ENCODE measurements at regions not wholly inside any gene's neighbourhood (a gene's known extent, or its start where the extent isn't known, plus 50 kb on each side); places are given as distances from the start of the nearest gene placed in this dataset.

DNA sequence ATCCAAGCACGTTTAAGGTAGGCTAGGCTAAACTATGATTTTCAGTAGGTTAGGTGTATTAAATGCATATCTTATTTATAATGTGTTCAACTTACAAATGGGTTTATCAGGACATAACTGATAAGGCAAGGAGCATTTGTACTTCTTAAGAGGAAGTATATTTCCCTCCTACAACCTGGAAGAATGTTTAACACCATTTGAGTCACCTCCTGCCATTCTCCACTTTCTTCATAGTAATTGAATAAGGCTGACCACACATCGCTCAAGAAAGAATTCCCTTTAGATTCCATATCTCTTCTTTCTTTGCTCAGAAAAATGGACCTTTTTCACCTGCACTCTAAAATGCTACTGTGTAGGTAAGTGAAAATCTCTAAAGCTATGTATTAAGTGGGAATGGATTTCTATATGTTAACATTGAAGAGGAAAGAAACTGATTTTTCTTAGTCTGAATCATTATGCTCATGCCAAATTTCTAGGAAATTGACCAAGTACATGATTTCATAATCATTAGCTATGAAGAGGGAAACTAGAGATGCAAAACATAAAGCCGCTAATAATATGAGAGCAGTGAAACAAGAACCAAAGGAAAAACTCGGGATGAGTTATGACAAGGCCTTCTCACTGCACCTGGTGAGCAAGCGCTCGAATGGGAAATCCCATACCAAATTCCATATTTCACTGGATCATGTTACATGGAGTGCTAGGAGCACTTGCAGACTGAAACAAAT, 210.4 kb downstream of the ALDH8A1 start:
- no peaks in the 10 kb centered on the region for H3K36me3 ChIP-seq (ENCODE audit: insufficient read depth, low read length)
- Mint-ChIP-seq H3K4me1 (no peaks in the 10 kb centered on the region), H3K4me3 (no peak overlapping the region), H3K36me3 (no peaks in the 10 kb centered on the region), H3K9me3 (no peaks in the 10 kb centered on the region), H3K27ac (no peak overlapping the region), H3K27me3 (peaks cover 8 to 16% of the 10 kb centered on the region in 2 donors)
- H3K27me3 ChIP-seq (ENCODE audit: insufficient read depth, low read length, poor library complexity, severe bottlenecking) = no peaks in the 10 kb centered on the region
- H3K27ac ChIP-seq (ENCODE audit: low read depth, low read length) = no peak overlapping the region
- no peak for DNase-seq
- CTCF ChIA-PET = interaction anchor here (0.6 kb wide), 1 partner anchor 94 kb away, joined by 3 read pairs; no protein-coding TSS in a partner anchor
- H3K4me1 ChIP-seq (ENCODE audit: insufficient read depth, low read length) = no peaks in the 10 kb centered on the region
- H3K9me3 ChIP-seq (ENCODE audit: low read length) = no peaks in the 10 kb centered on the region
- H3K4me3 ChIP-seq (ENCODE audit: low read length) = no peak overlapping the region
- POLR2A ChIA-PET = no interaction called here

DNA sequence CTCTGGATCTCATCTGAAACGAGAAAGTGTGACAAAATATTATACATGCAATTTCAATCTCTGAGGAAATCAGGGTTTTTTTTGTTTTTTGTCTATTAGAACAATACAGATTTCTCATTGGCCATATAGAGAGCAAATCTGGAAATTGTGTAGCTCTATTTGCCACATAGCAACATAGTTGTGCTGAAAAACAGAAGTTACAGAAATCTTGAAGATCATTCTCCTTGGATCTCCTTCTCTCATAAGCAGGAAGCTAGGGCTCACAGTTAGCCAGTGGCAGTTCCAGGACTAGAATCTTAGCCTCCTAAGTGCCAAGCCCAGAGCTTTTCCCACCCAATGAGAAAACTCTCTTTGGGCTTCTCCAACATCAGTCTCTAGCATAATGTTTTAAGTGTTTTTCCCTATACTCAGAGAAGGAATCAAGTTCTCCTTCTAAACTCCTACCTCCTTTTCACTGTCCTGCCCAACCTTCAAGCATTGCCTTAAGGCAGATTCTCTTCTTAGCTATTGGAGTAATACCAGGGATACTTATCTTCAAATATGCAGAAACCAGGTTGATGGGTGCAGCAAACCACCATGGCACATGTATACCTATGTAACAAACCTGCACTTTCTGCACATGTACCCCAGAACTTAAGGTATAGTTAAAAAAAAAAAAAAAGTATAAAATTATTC, 211.6 kb downstream of the ALDH8A1 start:
- H3K27ac ChIP-seq (ENCODE audit: low read depth, low read length) = no peak overlapping the region
- Mint-ChIP-seq H3K9me3 (no peaks in the 10 kb centered on the region), H3K27ac (no peak overlapping the region), H3K4me3 (no peak overlapping the region), H3K36me3 (no peaks in the 10 kb centered on the region), H3K27me3 (peaks cover 8 to 14% of the 10 kb centered on the region in 2 donors), H3K4me1 (no peaks in the 10 kb centered on the region)
- H3K36me3 ChIP-seq (ENCODE audit: insufficient read depth, low read length) = no peaks in the 10 kb centered on the region
- H3K9me3 ChIP-seq (ENCODE audit: low read length) = no peaks in the 10 kb centered on the region
- POLR2A ChIA-PET = no interaction called here
- H3K4me1 ChIP-seq (ENCODE audit: insufficient read depth, low read length) = no peaks in the 10 kb centered on the region
- no peaks in the 10 kb centered on the region for H3K27me3 ChIP-seq (ENCODE audit: insufficient read depth, low read length, poor library complexity, severe bottlenecking)
- CTCF ChIA-PET = no interaction called here
- DNase-seq = no peak
- no peak overlapping the region for H3K4me3 ChIP-seq (ENCODE audit: low read length)

DNA sequence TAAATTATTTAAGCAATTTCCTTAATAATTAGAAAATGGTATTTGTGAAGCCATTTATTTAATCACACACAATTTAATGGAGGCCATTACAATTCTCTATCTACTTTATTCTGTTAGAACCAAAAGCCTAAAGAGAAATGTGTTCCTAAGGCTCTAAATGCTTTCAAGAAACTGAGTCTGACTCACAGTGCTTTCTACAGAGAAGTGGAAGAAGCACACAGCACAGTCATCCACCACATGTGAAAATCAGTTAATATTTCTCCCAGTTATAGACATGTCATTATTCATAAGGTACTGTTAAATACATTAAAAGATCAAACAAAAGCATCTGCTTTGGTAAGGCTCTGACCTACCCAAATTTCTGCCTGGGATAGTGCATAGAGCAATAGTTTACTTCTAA, 214.4 kb downstream of the ALDH8A1 start:
- no peaks in the 10 kb centered on the region for H3K36me3 ChIP-seq (ENCODE audit: insufficient read depth, low read length)
- no peaks in the 10 kb centered on the region for H3K4me1 ChIP-seq (ENCODE audit: insufficient read depth, low read length)
- Mint-ChIP-seq H3K4me1 (no peaks in the 10 kb centered on the region), H3K4me3 (no peak overlapping the region), H3K27me3 (peaks cover 3 to 21% of the 10 kb centered on the region in 2 donors), H3K36me3 (no peaks in the 10 kb centered on the region), H3K9me3 (no peaks in the 10 kb centered on the region), H3K27ac (no peak overlapping the region)
- DNase-seq = no peak
- no peaks in the 10 kb centered on the region for H3K27me3 ChIP-seq (ENCODE audit: insufficient read depth, low read length, poor library complexity, severe bottlenecking)
- H3K27ac ChIP-seq (ENCODE audit: low read depth, low read length) = no peak overlapping the region
- no peak overlapping the region for H3K4me3 ChIP-seq (ENCODE audit: low read length)
- CTCF ChIA-PET = no interaction called here
- H3K9me3 ChIP-seq (ENCODE audit: low read length) = no peaks in the 10 kb centered on the region
- POLR2A ChIA-PET = no interaction called here

DNA sequence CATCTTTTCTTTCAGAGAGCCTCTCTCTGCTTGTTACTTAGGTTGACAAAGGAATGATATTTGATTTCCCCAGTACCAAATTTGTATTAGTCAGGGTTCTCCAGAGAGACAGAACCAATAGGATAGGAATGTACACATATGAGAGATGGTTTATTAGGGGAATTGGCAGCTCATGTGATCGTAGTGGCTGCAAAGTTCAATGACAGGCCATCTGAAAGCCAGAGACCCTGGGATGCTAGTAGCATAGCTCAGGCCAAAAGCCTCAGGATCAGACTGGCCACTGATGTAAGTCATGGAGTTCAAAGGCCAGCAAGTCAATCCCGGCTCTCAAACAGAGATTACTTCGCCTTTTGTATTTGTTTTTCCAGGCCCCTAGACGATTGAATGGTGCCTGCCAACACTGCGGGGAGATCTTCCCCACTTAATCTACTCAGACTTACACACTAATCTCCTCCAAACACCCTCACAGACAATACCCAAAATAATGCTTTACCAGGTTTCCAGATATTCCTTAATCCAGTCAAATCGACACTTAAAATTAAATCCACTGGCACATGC, 215.5 kb downstream of the ALDH8A1 start:
- Mint-ChIP-seq H3K36me3 (no peaks in the 10 kb centered on the region), H3K9me3 (no peaks in the 10 kb centered on the region), H3K4me3 (no peak overlapping the region), H3K27me3 (peaks cover 3 to 23% of the 10 kb centered on the region in 2 donors), H3K27ac (no peak overlapping the region), H3K4me1 (no peaks in the 10 kb centered on the region)
- Histone ChIP-seq H3K36me3 (ENCODE audit: insufficient read depth, low read length) (no peaks in the 10 kb centered on the region), H3K27me3 (ENCODE audit: insufficient read depth, low read length, poor library complexity, severe bottlenecking) (no peaks in the 10 kb centered on the region), H3K9me3 (ENCODE audit: low read length) (no peaks in the 10 kb centered on the region), H3K27ac (ENCODE audit: low read depth, low read length) (no peak overlapping the region), H3K4me1 (ENCODE audit: insufficient read depth, low read length) (no peaks in the 10 kb centered on the region), H3K4me3 (ENCODE audit: low read length) (no peak overlapping the region)
- DNase-seq = no peak
- CTCF ChIA-PET = no interaction called here
- POLR2A ChIA-PET = no interaction called here

DNA sequence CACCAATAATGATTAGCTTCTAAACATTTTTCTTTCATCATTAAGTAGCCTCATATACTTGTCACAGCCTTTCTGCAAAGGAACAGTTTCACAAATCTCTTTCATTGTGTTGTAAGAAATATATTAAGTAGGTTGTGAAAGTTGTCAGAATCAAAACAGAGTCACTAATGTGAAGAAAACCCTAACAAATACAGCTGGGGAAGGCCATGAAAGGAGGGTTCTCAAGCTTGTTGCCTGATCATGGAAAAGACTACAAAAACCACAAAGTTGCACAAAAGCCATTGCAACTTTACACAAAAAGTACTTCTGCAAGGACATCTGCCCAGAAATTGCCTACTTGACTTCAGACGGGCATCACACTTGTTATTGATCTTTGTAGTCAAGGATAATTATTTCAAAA, 216.1 kb downstream of the ALDH8A1 start:
- no peak overlapping the region for H3K27ac Mint-ChIP-seq
- H3K27me3 Mint-ChIP-seq = peaks cover 3 to 26% of the 10 kb centered on the region in 2 donors
- H3K27ac ChIP-seq (ENCODE audit: low read depth, low read length) = no peak overlapping the region
- H3K27me3 ChIP-seq (ENCODE audit: insufficient read depth, low read length, poor library complexity, severe bottlenecking) = no peaks in the 10 kb centered on the region
- H3K4me3 Mint-ChIP-seq = no peak overlapping the region
- H3K36me3 Mint-ChIP-seq = no peaks in the 10 kb centered on the region
- H3K4me1 ChIP-seq (ENCODE audit: insufficient read depth, low read length) = no peaks in the 10 kb centered on the region
- H3K36me3 ChIP-seq (ENCODE audit: insufficient read depth, low read length) = no peaks in the 10 kb centered on the region
- H3K4me1 Mint-ChIP-seq = no peaks in the 10 kb centered on the region
- no peak for DNase-seq
- no peaks in the 10 kb centered on the region for H3K9me3 ChIP-seq (ENCODE audit: low read length)
- no peaks in the 10 kb centered on the region for H3K9me3 Mint-ChIP-seq
- ChIA-PET CTCF (no interaction called here), POLR2A (no interaction called here)
- H3K4me3 ChIP-seq (ENCODE audit: low read length) = no peak overlapping the region

DNA sequence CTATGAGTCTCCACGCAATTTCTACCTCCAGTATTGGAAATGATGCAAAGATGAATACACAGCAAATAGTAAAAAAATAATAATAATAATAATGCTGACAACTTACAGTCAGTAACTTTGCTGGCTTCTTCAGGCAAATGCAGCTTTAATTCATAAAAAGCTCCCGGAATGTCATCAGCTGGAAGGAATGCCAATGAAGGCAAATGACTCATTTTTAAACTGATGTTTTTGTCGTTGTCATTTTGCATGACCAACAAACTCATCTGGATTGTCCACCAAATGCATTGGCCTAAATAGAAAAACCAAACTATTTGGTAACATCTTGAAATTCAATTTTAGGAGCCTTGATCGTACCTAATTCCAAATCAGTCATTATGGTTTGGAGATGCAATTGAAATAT, 217.1 kb downstream of the ALDH8A1 start:
- no peaks in the 10 kb centered on the region for H3K27me3 ChIP-seq (ENCODE audit: insufficient read depth, low read length, poor library complexity, severe bottlenecking)
- no peaks in the 10 kb centered on the region for H3K4me1 ChIP-seq (ENCODE audit: insufficient read depth, low read length)
- H3K27ac Mint-ChIP-seq = no peak overlapping the region
- no peaks in the 10 kb centered on the region for H3K9me3 Mint-ChIP-seq
- no peaks in the 10 kb centered on the region for H3K9me3 ChIP-seq (ENCODE audit: low read length)
- ChIA-PET POLR2A (no interaction called here), CTCF (no interaction called here)
- H3K27ac ChIP-seq (ENCODE audit: low read depth, low read length) = no peak overlapping the region
- no peaks in the 10 kb centered on the region for H3K36me3 Mint-ChIP-seq
- DNase-seq = no peak
- no peaks in the 10 kb centered on the region for H3K36me3 ChIP-seq (ENCODE audit: insufficient read depth, low read length)
- H3K27me3 Mint-ChIP-seq = peaks cover 3 to 28% of the 10 kb centered on the region in 2 donors
- no peak overlapping the region for H3K4me3 ChIP-seq (ENCODE audit: low read length)
- H3K4me1 Mint-ChIP-seq = no peaks in the 10 kb centered on the region
- no peak overlapping the region for H3K4me3 Mint-ChIP-seq

DNA sequence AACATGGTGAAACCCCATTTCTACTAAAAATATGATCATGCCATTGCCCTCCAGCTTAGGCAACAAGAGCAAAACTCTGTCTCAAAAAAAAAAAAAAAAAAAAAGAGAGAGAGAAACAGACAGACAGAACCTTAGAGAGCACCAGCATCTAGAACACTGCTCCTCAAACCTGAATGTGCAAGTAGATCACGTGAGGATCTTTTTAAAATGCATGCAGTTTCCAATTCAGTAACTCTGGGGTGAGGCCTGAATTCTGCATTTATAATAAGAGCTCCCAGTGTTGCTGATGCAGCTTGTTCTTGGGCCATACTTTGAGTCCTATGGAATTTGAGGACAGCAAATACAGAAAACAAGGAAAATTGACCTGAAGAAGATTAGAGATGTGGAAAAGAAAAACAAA, 218.3 kb downstream of the ALDH8A1 start:
- Mint-ChIP-seq H3K27me3 (peaks cover 3 to 35% of the 10 kb centered on the region in 2 donors), H3K4me3 (no peak overlapping the region), H3K9me3 (no peaks in the 10 kb centered on the region), H3K36me3 (no peaks in the 10 kb centered on the region), H3K27ac (no peak overlapping the region), H3K4me1 (no peaks in the 10 kb centered on the region)
- H3K9me3 ChIP-seq (ENCODE audit: low read length) = no peaks in the 10 kb centered on the region
- no peaks in the 10 kb centered on the region for H3K27me3 ChIP-seq (ENCODE audit: insufficient read depth, low read length, poor library complexity, severe bottlenecking)
- H3K36me3 ChIP-seq (ENCODE audit: insufficient read depth, low read length) = no peaks in the 10 kb centered on the region
- ChIA-PET CTCF (no interaction called here), POLR2A (no interaction called here)
- no peaks in the 10 kb centered on the region for H3K4me1 ChIP-seq (ENCODE audit: insufficient read depth, low read length)
- H3K4me3 ChIP-seq (ENCODE audit: low read length) = no peak overlapping the region
- no peak for DNase-seq
- no peak overlapping the region for H3K27ac ChIP-seq (ENCODE audit: low read depth, low read length)

DNA sequence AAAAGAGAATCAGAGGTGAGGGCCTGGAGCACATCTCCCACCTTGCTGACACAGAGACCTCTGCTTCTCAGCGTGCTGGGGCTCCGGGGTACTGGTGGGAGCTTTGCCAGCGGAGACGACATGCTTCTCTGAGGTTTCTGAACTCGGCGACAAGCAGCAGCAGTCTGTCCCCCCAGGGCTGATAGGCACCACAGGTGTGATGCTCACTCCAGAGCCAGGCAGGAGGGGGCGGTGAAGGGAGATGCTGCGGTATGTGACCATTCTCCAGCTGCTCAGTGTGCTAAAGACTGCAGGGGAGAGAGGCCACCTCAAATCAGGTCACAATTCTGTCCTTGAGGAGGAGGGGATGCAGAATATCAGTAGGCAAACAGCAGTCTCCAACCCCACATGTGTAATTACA, 219.9 kb downstream of the ALDH8A1 start:
- H3K27me3 ChIP-seq (ENCODE audit: insufficient read depth, low read length, poor library complexity, severe bottlenecking) = no peaks in the 10 kb centered on the region
- H3K9me3 Mint-ChIP-seq = no peaks in the 10 kb centered on the region
- POLR2A ChIA-PET = no interaction called here
- H3K27ac ChIP-seq (ENCODE audit: low read depth, low read length) = no peak overlapping the region
- no peak overlapping the region for H3K27ac Mint-ChIP-seq
- H3K27me3 Mint-ChIP-seq = peaks cover 0 to 38% of the 10 kb centered on the region in 2 donors
- CTCF ChIA-PET = no interaction called here
- H3K4me3 Mint-ChIP-seq = no peak overlapping the region
- no peaks in the 10 kb centered on the region for H3K36me3 Mint-ChIP-seq
- H3K36me3 ChIP-seq (ENCODE audit: insufficient read depth, low read length) = no peaks in the 10 kb centered on the region
- DNase-seq = no peak
- H3K4me3 ChIP-seq (ENCODE audit: low read length) = no peak overlapping the region
- H3K4me1 ChIP-seq (ENCODE audit: insufficient read depth, low read length) = no peaks in the 10 kb centered on the region
- no peaks in the 10 kb centered on the region for H3K4me1 Mint-ChIP-seq
- H3K9me3 ChIP-seq (ENCODE audit: low read length) = no peaks in the 10 kb centered on the region
